ENCODE measurements at regions not wholly inside any gene's neighbourhood (a gene's known extent, or its start where the extent isn't known, plus 50 kb on each side); places are given as distances from the start of the nearest gene placed in this dataset.

DNA sequence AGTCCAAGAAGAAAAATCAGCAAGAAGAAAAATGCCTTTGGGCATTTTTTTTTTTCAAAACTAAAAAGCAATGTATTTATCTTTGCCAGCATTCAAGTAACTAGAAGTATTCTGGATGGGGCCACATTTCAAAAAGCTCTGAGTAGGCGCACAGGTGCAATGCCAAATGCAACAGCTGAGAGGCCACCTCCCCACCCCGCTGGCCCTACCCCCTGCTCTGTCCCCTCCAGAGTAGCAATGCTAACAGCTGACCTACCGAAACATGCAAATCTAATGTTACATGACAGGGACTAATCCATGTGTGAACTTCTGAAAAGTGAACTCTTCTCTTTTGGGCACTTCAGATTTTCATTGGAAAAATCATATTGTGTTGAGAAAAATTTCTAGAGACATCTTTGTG, 153.7 kb upstream of the SLC38A2 start:
- Histone ChIP-seq H2AFZ (ENCODE audit: low read length) (no peak overlapping the region), H3K27me3 (ENCODE audit: low read length) (no peaks in the 10 kb centered on the region), H3K4me2 (ENCODE audit: low read length) (no peak overlapping the region), H3F3A (ENCODE audit: low read length, unreplicated experiment) (peaks cover 6% of the 10 kb centered on the region), H3K9me2 (replicated peaks; ENCODE audit: low read length) (no peaks in the 10 kb centered on the region), H3K9me3 (ENCODE audit: low read length) (no peaks in the 10 kb centered on the region), H3K36me3 (ENCODE audit: low read depth, low read length) (no peaks in the 10 kb centered on the region), H3K27ac (ENCODE audit: low read length) (no peak overlapping the region), H4K20me1 (ENCODE audit: low read length) (no peaks in the 10 kb centered on the region), H3K79me2 (ENCODE audit: low read length) (peaks cover 7% of the 10 kb centered on the region; the same call in 1 of the 2 replicates), H3K4me1 (ENCODE audit: insufficient read depth, low read length) (peaks cover 36% of the 10 kb centered on the region), H3K9ac (ENCODE audit: low read length) (no peak overlapping the region), H3K4me3 (ENCODE audit: low read length) (no peak overlapping the region)
- ChIA-PET CTCF (interaction anchor here (0.7 kb wide), 1 partner anchor 229 kb away, joined by 3 read pairs; no protein-coding TSS in a partner anchor), POLR2A (ENCODE audit: unreplicated experiment) (no interaction called here)
- intact Hi-C loops (cut with micrococcal nuclease): no loop called here
- DNase-seq (no peak), ATAC-seq (no peak)
- TF ChIP-seq EZH2 (IDR thresholded peaks at IDR 0.05; ENCODE audit: low read length, unreplicated experiment): no peak
- TF ChIP-seq EZH2phosphoT487 (IDR thresholded peaks at IDR 0.05; ENCODE audit: borderline replicate concordance, low read length): no peak
- TF ChIP-seq CTCF (conservative IDR thresholded peaks at IDR 0.05; ENCODE audit: low read depth, low read length): no peak
- no TSS peak for BruUV-seq (replicated peaks)

DNA sequence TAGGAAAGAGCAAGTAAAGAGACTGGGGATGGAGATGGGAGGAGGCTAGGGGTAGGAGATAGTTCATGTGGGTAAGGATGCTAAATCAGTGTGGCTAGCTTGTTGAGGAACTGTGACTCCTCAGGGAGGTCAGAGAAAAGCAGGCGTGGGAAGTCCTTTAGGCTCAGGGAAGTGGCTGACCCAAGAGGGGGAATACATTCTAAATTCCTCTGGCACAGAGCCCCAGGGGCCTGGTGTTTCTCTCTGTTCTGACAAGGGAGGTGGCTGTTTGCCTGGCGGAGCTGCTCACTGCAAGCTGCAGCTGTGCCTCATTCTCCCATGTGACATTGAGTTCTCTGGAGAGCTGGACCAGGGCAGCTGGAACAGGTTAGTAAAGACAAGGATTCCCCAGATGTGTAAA, 152.2 kb upstream of the SLC38A2 start:
- Histone ChIP-seq H3K9me2 (replicated peaks; ENCODE audit: low read length) (no peaks in the 10 kb centered on the region), H3K27ac (ENCODE audit: low read length) (peak overlapping the region; percentile 75), H3K9me3 (ENCODE audit: low read length) (no peaks in the 10 kb centered on the region), H3K4me3 (ENCODE audit: low read length) (no peak overlapping the region), H3K4me1 (ENCODE audit: insufficient read depth, low read length) (peaks cover 36% of the 10 kb centered on the region), H4K20me1 (ENCODE audit: low read length) (no peaks in the 10 kb centered on the region), H3K27me3 (ENCODE audit: low read length) (no peaks in the 10 kb centered on the region), H3K4me2 (ENCODE audit: low read length) (peak overlapping the region; percentile 77), H2AFZ (ENCODE audit: low read length) (no peak overlapping the region), H3K79me2 (ENCODE audit: low read length) (peaks cover 7% of the 10 kb centered on the region; the same call in 1 of the 2 replicates), H3K9ac (ENCODE audit: low read length) (peak overlapping the region; percentile 4; the same call in 1 of the 2 replicates), H3K36me3 (ENCODE audit: low read depth, low read length) (no peaks in the 10 kb centered on the region), H3F3A (ENCODE audit: low read length, unreplicated experiment) (peaks cover 6% of the 10 kb centered on the region)
- DNase-seq: no peak
- no peak for ATAC-seq
- ChIA-PET POLR2A (ENCODE audit: unreplicated experiment) (interaction anchor here (1.1 kb wide), 2 partner anchors 24 to 29 kb away, joined by 3 to 7 read pairs; no protein-coding TSS in a partner anchor), CTCF (no interaction called here)
- intact Hi-C loops (cut with micrococcal nuclease): loop anchor here (1.0 kb wide), 2 partner anchors 24 to 51 kb away; no protein-coding TSS in a partner anchor
- BruUV-seq (replicated peaks): TSS peak; percentile 51
- TF ChIP-seq CTCF (conservative IDR thresholded peaks at IDR 0.05; ENCODE audit: low read depth, low read length): no peak
- TF ChIP-seq EZH2 (IDR thresholded peaks at IDR 0.05; ENCODE audit: low read length, unreplicated experiment): no peak
- TF ChIP-seq EZH2phosphoT487 (IDR thresholded peaks at IDR 0.05; ENCODE audit: borderline replicate concordance, low read length): no peak

All from PC-3 (cell line).